ENCODE measurements at regions not wholly inside any gene's neighbourhood (a gene's known extent, or its start where the extent isn't known, plus 50 kb on each side); places are given as distances from the start of the nearest gene placed in this dataset.

GRCh38 chr17:6327007-6327406 lies 107.9 kb downstream of the AIPL1 start:
- Histone ChIP-seq H4K20me1 (ENCODE audit: control insufficient read depth, insufficient read depth, low read depth, low read length) (no peaks in the 10 kb centered on the region), H3K4me1 (ENCODE audit: control insufficient read depth, low read length) (no peaks in the 10 kb centered on the region), H3K79me2 (ENCODE audit: control insufficient read depth, low read length) (no peaks in the 10 kb centered on the region), H3K4me3 (ENCODE audit: low read length) (no peak overlapping the region), H3K36me3 (ENCODE audit: control insufficient read depth, low read length) (no peaks in the 10 kb centered on the region), H3K9me3 (ENCODE audit: control insufficient read depth, insufficient read depth, low read length) (no peaks in the 10 kb centered on the region), H3K27ac (ENCODE audit: low read depth, low read length) (no peak overlapping the region), H3F3A (ENCODE audit: control insufficient read depth, insufficient read depth) (no peaks in the 10 kb centered on the region), H3K4me2 (ENCODE audit: low read length) (no peak overlapping the region), H3K27me3 (ENCODE audit: control insufficient read depth, low read length) (no peaks in the 10 kb centered on the region), H3K9me2 (replicated peaks; ENCODE audit: control insufficient read depth, low read length) (no peaks in the 10 kb centered on the region)
- no peak for TF ChIP-seq EZH2phosphoT487 (IDR thresholded peaks at IDR 0.05; ENCODE audit: borderline replicate concordance, low read length)
- TF ChIP-seq, protein P1, sequence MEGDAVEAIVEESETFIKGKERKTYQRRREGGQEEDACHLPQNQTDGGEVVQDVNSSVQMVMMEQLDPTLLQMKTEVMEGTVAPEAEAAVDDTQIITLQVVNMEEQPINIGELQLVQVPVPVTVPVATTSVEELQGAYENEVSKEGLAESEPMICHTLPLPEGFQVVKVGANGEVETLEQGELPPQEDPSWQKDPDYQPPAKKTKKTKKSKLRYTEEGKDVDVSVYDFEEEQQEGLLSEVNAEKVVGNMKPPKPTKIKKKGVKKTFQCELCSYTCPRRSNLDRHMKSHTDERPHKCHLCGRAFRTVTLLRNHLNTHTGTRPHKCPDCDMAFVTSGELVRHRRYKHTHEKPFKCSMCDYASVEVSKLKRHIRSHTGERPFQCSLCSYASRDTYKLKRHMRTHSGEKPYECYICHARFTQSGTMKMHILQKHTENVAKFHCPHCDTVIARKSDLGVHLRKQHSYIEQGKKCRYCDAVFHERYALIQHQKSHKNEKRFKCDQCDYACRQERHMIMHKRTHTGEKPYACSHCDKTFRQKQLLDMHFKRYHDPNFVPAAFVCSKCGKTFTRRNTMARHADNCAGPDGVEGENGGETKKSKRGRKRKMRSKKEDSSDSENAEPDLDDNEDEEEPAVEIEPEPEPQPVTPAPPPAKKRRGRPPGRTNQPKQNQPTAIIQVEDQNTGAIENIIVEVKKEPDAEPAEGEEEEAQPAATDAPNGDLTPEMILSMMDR (IDR thresholded peaks at IDR 0.05; ENCODE audit: low read depth, low read length, poor library complexity, severe bottlenecking), result no peak

- Histone ChIP-seq H3K4me3 (ENCODE audit: low read length) (no peak overlapping the region), H3K36me3 (ENCODE audit: control insufficient read depth, low read length) (no peaks in the 10 kb centered on the region), H3K9me3 (ENCODE audit: control insufficient read depth, insufficient read depth, low read length) (no peaks in the 10 kb centered on the region), H3K27me3 (ENCODE audit: control insufficient read depth, low read length) (no peaks in the 10 kb centered on the region), H3K4me2 (ENCODE audit: low read length) (no peak overlapping the region), H3F3A (ENCODE audit: control insufficient read depth, insufficient read depth) (no peaks in the 10 kb centered on the region), H3K4me1 (ENCODE audit: control insufficient read depth, low read length) (no peaks in the 10 kb centered on the region), H3K79me2 (ENCODE audit: control insufficient read depth, low read length) (no peaks in the 10 kb centered on the region), H3K27ac (ENCODE audit: low read depth, low read length) (no peak overlapping the region), H3K9me2 (replicated peaks; ENCODE audit: control insufficient read depth, low read length) (no peaks in the 10 kb centered on the region), H4K20me1 (ENCODE audit: control insufficient read depth, insufficient read depth, low read depth, low read length) (no peaks in the 10 kb centered on the region)
- no peak for TF ChIP-seq EZH2phosphoT487 (IDR thresholded peaks at IDR 0.05; ENCODE audit: borderline replicate concordance, low read length)
- TF ChIP-seq, protein P1 (IDR thresholded peaks at IDR 0.05; ENCODE audit: low read depth, low read length, poor library complexity, severe bottlenecking), result no peak
Measured at GRCh38 chr17:6326483-6326882, 108.4 kb downstream of the AIPL1 start.

DNA sequence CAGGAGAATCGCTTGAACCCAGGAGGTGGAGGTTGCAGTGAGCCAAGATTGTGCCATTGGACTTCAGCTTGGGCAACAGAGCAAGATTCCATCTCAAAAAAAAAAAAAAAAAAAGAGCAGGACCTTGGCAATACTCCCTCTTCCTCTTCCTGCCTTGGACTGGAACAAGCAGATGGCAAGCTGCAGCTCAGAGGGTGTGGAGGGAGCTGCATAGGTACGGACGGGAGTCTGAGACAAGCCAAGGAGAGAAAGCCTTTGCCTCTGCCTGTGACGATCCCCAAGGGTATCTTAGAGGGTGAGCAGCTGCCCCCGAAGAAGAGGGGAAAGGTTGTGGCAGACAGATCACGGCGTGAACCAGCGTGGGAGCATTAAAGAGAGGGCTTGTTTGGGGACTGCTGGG lies 109.2 kb downstream of the AIPL1 start:
- Histone ChIP-seq H4K20me1 (ENCODE audit: control insufficient read depth, insufficient read depth, low read depth, low read length) (no peaks in the 10 kb centered on the region), H3K27ac (ENCODE audit: low read depth, low read length) (no peak overlapping the region), H3K4me2 (ENCODE audit: low read length) (no peak overlapping the region), H3K36me3 (ENCODE audit: control insufficient read depth, low read length) (no peaks in the 10 kb centered on the region), H3K4me3 (ENCODE audit: low read length) (no peak overlapping the region), H3K9me2 (replicated peaks; ENCODE audit: control insufficient read depth, low read length) (no peaks in the 10 kb centered on the region), H3K9me3 (ENCODE audit: control insufficient read depth, insufficient read depth, low read length) (no peaks in the 10 kb centered on the region), H3K27me3 (ENCODE audit: control insufficient read depth, low read length) (no peaks in the 10 kb centered on the region), H3K79me2 (ENCODE audit: control insufficient read depth, low read length) (no peaks in the 10 kb centered on the region), H3K4me1 (ENCODE audit: control insufficient read depth, low read length) (no peaks in the 10 kb centered on the region), H3F3A (ENCODE audit: control insufficient read depth, insufficient read depth) (no peaks in the 10 kb centered on the region)
- TF ChIP-seq EZH2phosphoT487 (IDR thresholded peaks at IDR 0.05; ENCODE audit: borderline replicate concordance, low read length), result no peak
- TF ChIP-seq, protein P1 (IDR thresholded peaks at IDR 0.05; ENCODE audit: low read depth, low read length, poor library complexity, severe bottlenecking), result no peak

- H3K4me3 ChIP-seq (ENCODE audit: low read length), result no peak overlapping the region
- H3K4me2 ChIP-seq (ENCODE audit: low read length), result no peak overlapping the region
- no peaks in the 10 kb centered on the region for H3F3A ChIP-seq (ENCODE audit: control insufficient read depth, insufficient read depth)
- no peaks in the 10 kb centered on the region for H3K4me1 ChIP-seq (ENCODE audit: control insufficient read depth, low read length)
- H3K9me2 ChIP-seq (replicated peaks; ENCODE audit: control insufficient read depth, low read length), result no peaks in the 10 kb centered on the region
- no peaks in the 10 kb centered on the region for H3K27me3 ChIP-seq (ENCODE audit: control insufficient read depth, low read length)
- no peaks in the 10 kb centered on the region for H4K20me1 ChIP-seq (ENCODE audit: control insufficient read depth, insufficient read depth, low read depth, low read length)
- no peak overlapping the region for H3K27ac ChIP-seq (ENCODE audit: low read depth, low read length)
- no peaks in the 10 kb centered on the region for H3K79me2 ChIP-seq (ENCODE audit: control insufficient read depth, low read length)
- H3K36me3 ChIP-seq (ENCODE audit: control insufficient read depth, low read length), result no peaks in the 10 kb centered on the region
- TF ChIP-seq, protein P1 (IDR thresholded peaks at IDR 0.05; ENCODE audit: low read depth, low read length, poor library complexity, severe bottlenecking), result no peak
- no peaks in the 10 kb centered on the region for H3K9me3 ChIP-seq (ENCODE audit: control insufficient read depth, insufficient read depth, low read length)
Measured at GRCh38 chr17:6325051-6325450, 109.9 kb downstream of the AIPL1 start.
